ENCODE measurements at regions not wholly inside any gene's neighbourhood (a gene's known extent, or its start where the extent isn't known, plus 50 kb on each side); places are given as distances from the start of the nearest gene placed in this dataset.

DNA sequence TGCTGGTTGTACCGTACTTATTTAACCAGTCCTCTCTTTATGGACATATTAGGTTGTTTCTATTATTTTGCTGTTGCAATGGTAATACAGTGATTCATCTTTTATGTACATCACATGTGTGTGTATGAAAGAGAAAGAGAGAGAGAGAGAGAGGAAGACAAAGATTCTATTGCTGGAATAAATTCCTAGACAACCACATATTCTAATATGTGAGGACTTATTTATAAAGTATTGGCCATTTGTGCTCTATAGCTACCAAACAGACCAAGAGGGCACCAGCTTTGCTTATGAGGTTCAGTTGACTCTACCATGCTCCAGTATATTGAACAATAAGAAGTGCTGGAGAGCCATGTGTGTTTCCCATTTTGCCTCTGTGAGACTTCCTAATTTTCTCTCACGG is 513.5 kb downstream of the DMAC1 start:
- Mint-ChIP-seq H3K27ac (ENCODE audit: unreplicated experiment) (no peak overlapping the region), H3K36me3 (ENCODE audit: unreplicated experiment) (peaks cover 7% of the 10 kb centered on the region), H3K9me3 (ENCODE audit: unreplicated experiment) (peaks cover 2% of the 10 kb centered on the region), H3K4me3 (ENCODE audit: unreplicated experiment) (no peak overlapping the region), H3K27me3 (ENCODE audit: unreplicated experiment) (no peaks in the 10 kb centered on the region), H3K4me1 (ENCODE audit: low read depth, unreplicated experiment) (no peaks in the 10 kb centered on the region)
- TF ChIP-seq, protein P1, sequence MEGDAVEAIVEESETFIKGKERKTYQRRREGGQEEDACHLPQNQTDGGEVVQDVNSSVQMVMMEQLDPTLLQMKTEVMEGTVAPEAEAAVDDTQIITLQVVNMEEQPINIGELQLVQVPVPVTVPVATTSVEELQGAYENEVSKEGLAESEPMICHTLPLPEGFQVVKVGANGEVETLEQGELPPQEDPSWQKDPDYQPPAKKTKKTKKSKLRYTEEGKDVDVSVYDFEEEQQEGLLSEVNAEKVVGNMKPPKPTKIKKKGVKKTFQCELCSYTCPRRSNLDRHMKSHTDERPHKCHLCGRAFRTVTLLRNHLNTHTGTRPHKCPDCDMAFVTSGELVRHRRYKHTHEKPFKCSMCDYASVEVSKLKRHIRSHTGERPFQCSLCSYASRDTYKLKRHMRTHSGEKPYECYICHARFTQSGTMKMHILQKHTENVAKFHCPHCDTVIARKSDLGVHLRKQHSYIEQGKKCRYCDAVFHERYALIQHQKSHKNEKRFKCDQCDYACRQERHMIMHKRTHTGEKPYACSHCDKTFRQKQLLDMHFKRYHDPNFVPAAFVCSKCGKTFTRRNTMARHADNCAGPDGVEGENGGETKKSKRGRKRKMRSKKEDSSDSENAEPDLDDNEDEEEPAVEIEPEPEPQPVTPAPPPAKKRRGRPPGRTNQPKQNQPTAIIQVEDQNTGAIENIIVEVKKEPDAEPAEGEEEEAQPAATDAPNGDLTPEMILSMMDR (IDR thresholded peaks at IDR 0.05; ENCODE audit: partially characterized antibody, unreplicated experiment), result no peak
- DNase-seq, result no peak

DNA sequence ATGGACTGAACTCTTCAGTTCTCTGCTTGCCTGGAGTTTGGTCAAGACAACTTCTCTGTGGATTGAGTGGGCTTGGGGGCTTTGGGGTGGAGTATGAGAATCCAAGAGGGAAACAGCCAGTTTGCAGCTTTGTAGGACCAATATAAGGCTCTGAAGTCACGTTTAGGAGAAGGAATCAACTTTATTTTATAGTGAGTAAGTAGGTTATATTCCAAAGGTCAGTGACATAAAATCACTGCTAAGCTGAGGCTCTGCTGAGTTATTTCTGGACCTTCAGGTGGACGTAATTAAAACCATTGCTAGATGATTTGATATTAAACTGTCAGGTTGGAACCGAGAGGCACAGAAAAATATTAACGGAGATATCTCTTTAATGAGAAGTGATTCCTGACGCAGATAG is 514.4 kb downstream of the DMAC1 start:
- no peak overlapping the region for H3K4me3 Mint-ChIP-seq (ENCODE audit: unreplicated experiment)
- no peak for DNase-seq
- H3K27me3 Mint-ChIP-seq (ENCODE audit: unreplicated experiment), result no peaks in the 10 kb centered on the region
- peaks cover 2% of the 10 kb centered on the region for H3K9me3 Mint-ChIP-seq (ENCODE audit: unreplicated experiment)
- TF ChIP-seq, protein P1 (IDR thresholded peaks at IDR 0.05; ENCODE audit: partially characterized antibody, unreplicated experiment), result no peak
- no peak overlapping the region for H3K27ac Mint-ChIP-seq (ENCODE audit: unreplicated experiment)
- H3K4me1 Mint-ChIP-seq (ENCODE audit: low read depth, unreplicated experiment), result no peaks in the 10 kb centered on the region
- peaks cover 11% of the 10 kb centered on the region for H3K36me3 Mint-ChIP-seq (ENCODE audit: unreplicated experiment)

DNA sequence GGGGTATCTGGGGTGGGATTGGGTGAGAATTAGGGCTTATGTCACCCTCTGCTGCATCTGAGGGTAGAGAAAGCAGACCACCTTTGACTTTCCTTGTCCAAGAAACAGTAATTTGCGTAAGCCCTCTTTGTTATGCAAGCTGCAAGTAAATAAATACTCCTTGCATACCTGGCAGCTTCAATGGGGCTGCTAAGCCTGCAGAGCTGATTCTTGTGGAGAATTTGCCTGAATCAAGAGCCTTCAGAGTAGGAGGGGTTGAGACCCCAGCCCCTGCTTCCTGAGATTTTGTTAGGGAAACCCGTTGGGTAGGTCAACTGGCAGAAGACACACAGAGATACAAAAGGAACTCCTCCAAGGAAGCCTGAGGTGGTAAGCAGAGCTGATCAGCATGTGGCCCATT is 515.1 kb downstream of the DMAC1 start:
- Mint-ChIP-seq H3K9me3 (ENCODE audit: unreplicated experiment) (peaks cover 2% of the 10 kb centered on the region), H3K27ac (ENCODE audit: unreplicated experiment) (no peak overlapping the region), H3K4me3 (ENCODE audit: unreplicated experiment) (no peak overlapping the region), H3K27me3 (ENCODE audit: unreplicated experiment) (no peaks in the 10 kb centered on the region), H3K4me1 (ENCODE audit: low read depth, unreplicated experiment) (no peaks in the 10 kb centered on the region), H3K36me3 (ENCODE audit: unreplicated experiment) (peaks cover 11% of the 10 kb centered on the region)
- DNase-seq, result no peak
- TF ChIP-seq, protein P1 (IDR thresholded peaks at IDR 0.05; ENCODE audit: partially characterized antibody, unreplicated experiment), result no peak

DNA sequence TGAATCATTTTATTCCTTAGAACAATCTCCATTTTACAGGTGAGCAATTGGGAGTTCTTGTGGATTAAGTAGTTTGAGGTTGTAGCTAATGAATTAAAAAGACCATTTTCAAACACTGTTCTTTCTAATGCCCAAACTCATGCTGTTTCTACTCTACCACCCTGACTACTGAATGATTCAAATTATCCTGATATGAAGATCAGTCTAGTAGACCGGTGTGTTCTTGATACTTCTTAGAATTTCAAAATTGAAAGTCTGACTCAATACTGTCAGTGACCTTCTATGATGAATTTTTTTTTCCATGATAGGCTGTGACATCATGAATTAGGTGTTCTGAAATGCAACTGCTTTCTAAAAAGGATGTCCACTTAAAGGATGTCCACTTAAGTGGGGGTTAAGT is 515.5 kb downstream of the DMAC1 start:
- TF ChIP-seq, protein P1 (IDR thresholded peaks at IDR 0.05; ENCODE audit: partially characterized antibody, unreplicated experiment), result no peak
- Mint-ChIP-seq H3K27me3 (ENCODE audit: unreplicated experiment) (no peaks in the 10 kb centered on the region), H3K4me3 (ENCODE audit: unreplicated experiment) (no peak overlapping the region), H3K4me1 (ENCODE audit: low read depth, unreplicated experiment) (no peaks in the 10 kb centered on the region), H3K36me3 (ENCODE audit: unreplicated experiment) (peaks cover 11% of the 10 kb centered on the region), H3K27ac (ENCODE audit: unreplicated experiment) (no peak overlapping the region), H3K9me3 (ENCODE audit: unreplicated experiment) (peaks cover 4% of the 10 kb centered on the region)
- DNase-seq, result no peak

DNA sequence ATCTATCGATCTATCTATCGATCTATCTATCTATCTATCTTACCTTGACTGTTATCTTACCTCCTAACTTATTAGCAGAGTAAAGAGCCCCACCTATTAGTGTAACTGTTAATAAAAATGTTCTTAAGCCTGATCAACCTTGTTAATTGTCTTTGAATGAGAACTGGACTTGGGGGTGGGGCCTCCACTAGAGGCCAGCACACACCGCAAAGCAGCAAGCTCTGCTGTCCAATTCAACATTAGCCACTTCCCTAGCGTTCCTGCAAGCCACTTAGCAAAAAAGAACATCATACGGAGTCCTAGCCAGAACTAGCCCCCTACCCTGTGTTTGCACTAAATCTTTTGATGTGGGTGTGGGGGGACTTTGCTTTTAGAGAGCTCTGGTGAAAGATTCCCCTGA is 515.8 kb downstream of the KDM4C start:
- H3K27me3 Mint-ChIP-seq (ENCODE audit: unreplicated experiment), result peaks cover 3% of the 10 kb centered on the region
- no peaks in the 10 kb centered on the region for H3K9me3 Mint-ChIP-seq (ENCODE audit: unreplicated experiment)
- H3K27ac Mint-ChIP-seq (ENCODE audit: unreplicated experiment), result no peak overlapping the region
- H3K4me1 Mint-ChIP-seq (ENCODE audit: low read depth, unreplicated experiment), result no peaks in the 10 kb centered on the region
- H3K4me3 Mint-ChIP-seq (ENCODE audit: unreplicated experiment), result no peak overlapping the region
- no peaks in the 10 kb centered on the region for H3K36me3 Mint-ChIP-seq (ENCODE audit: unreplicated experiment)
- DNase-seq, result peak; percentile 27
- TF ChIP-seq, protein P1 (IDR thresholded peaks at IDR 0.05; ENCODE audit: partially characterized antibody, unreplicated experiment), result no peak

All from glutamatergic neuron (in vitro differentiated cells).